Liver (tissue), 8 donors: ENCODE measurements at regions not wholly inside any gene's neighbourhood (a gene's known extent, or its start where the extent isn't known, plus 50 kb on each side); places are given as distances from the start of the nearest gene placed in this dataset.

Experiments used
- DNase-seq: peaks from one replicate; pipeline ENCODE4 v3.0.0-alpha.2; 2017; ENCODE audit warnings: low spot score
- H3K27ac ChIP-seq, 2 donors: one replicate each; pipeline ENCODE4 v1.7.0; 2013; ENCODE audit warnings: inconsistent platforms in 2 of 2, low read length in 2 of 2, control low read depth in 1 of 2, low read depth in 1 of 2, mild to moderate bottlenecking in 1 of 2
- H3K27me3 ChIP-seq, 4 donors: one replicate each; pipeline versions ENCODE4 v1.6.1 to v1.7.0; 2013; ENCODE audit warnings: low read length in 3 of 4, inconsistent platforms in 1 of 4, mild to moderate bottlenecking in 1 of 4, moderate library complexity in 1 of 4; ENCODE audit not compliant: control insufficient read depth in 4 of 4, insufficient read depth in 4 of 4
- H3K36me3 ChIP-seq, 4 donors: one replicate each; pipeline versions ENCODE4 v1.6.1 to v1.7.0; 2013; ENCODE audit warnings: low read length in 3 of 4, mild to moderate bottlenecking in 3 of 4, low read depth in 1 of 4, moderate library complexity in 1 of 4; ENCODE audit not compliant: control insufficient read depth in 4 of 4, insufficient read depth in 3 of 4
- H3K4me1 ChIP-seq, 4 donors: one replicate each; pipeline versions ENCODE4 v1.6.1 to v1.7.0; 2013; ENCODE audit warnings: low read length in 3 of 4, mild to moderate bottlenecking in 3 of 4, moderate library complexity in 1 of 4; ENCODE audit not compliant: control insufficient read depth in 4 of 4, insufficient read depth in 4 of 4
- H3K4me3 ChIP-seq, 3 donors: one replicate each; pipeline versions ENCODE4 v1.6.1 to v1.7.0; 2013; ENCODE audit warnings: low read length in 3 of 3, control low read depth in 1 of 3, low read depth in 1 of 3, mild to moderate bottlenecking in 1 of 3
- H3K9ac ChIP-seq, 2 donors: one replicate each; pipeline ENCODE4 v1.7.0; 2013; ENCODE audit warnings: low read length in 2 of 2, mild to moderate bottlenecking in 2 of 2, moderate library complexity in 2 of 2, control low read depth in 1 of 2, low read depth in 1 of 2
- H3K9me3 ChIP-seq, 4 donors: one replicate each; pipeline versions ENCODE4 v1.6.1 to v1.7.0; 2013; ENCODE audit warnings: low read length in 3 of 4; ENCODE audit not compliant: control insufficient read depth in 4 of 4
- EGR1 ChIP-seq, 2 donors: IDR thresholded peaks; 2 replicates each; pipeline ENCODE4 v1.6.1; 2016 to 2018; ENCODE audit warnings: antibody characterized with exemption in 2 of 2, low read depth in 2 of 2
- FOXA1 ChIP-seq: IDR thresholded peaks from 2 replicates; pipeline ENCODE4 v1.6.1; 2016; ENCODE audit warnings: antibody characterized with exemption
- GABPA ChIP-seq, 2 donors: IDR thresholded peaks in 1 of 2; conservative IDR thresholded peaks in 1 of 2; 2 replicates each; pipeline ENCODE4 v1.6.1; 2016; ENCODE audit warnings: antibody characterized with exemption in 2 of 2, mild to moderate bottlenecking in 1 of 2, moderate library complexity in 1 of 2
- HNF4A ChIP-seq, 2 donors: conservative IDR thresholded peaks; 2 replicates each; pipeline ENCODE4 v1.6.1; 2016; ENCODE audit warnings: antibody characterized with exemption in 2 of 2, mild to moderate bottlenecking in 2 of 2
- HNF4G ChIP-seq: IDR thresholded peaks from 2 replicates; pipeline ENCODE4 v1.6.1; 2016; ENCODE audit warnings: antibody characterized with exemption
- JUND ChIP-seq, 2 donors: IDR thresholded peaks; 2 replicates each; pipeline ENCODE4 v1.6.1; 2016; ENCODE audit warnings: antibody characterized with exemption in 2 of 2
- NR2F2 ChIP-seq: IDR thresholded peaks from 2 replicates; pipeline ENCODE4 v1.6.1; 2016; ENCODE audit warnings: antibody characterized with exemption
- RAD21 ChIP-seq, 2 donors: IDR thresholded peaks; 2 replicates each; pipeline ENCODE4 v1.6.1; 2016; ENCODE audit warnings: antibody characterized with exemption in 2 of 2, mild to moderate bottlenecking in 2 of 2
- RXRA ChIP-seq, 2 donors: IDR thresholded peaks; 2 replicates each; pipeline ENCODE4 v1.6.1; 2017 to 2018; ENCODE audit warnings: antibody characterized with exemption in 2 of 2, mild to moderate bottlenecking in 1 of 2
- SP1 ChIP-seq: IDR thresholded peaks from 2 replicates; pipeline ENCODE4 v1.6.1; 2018; ENCODE audit warnings: antibody characterized with exemption, mild to moderate bottlenecking
- YY1 ChIP-seq: IDR thresholded peaks from 2 replicates; pipeline ENCODE4 v1.6.1; 2016; ENCODE audit warnings: antibody characterized with exemption, mild to moderate bottlenecking
- WGBS: extraction: QIAGEN DNeasy Blood & Tissue Kit; methylation state at CpG from one replicate; pipeline ENCODE4 v1.1.7; 2013; 5-methylcytosine and 5-hydroxymethylcytosine counted together
- TF ChIP-seq, protein P1 (sequence below): IDR thresholded peaks from 2 replicates; pipeline ENCODE4 v1.6.1; 2016; ENCODE audit warnings: antibody characterized with exemption
- TF ChIP-seq, protein P2 (sequence below): IDR thresholded peaks from 2 replicates; pipeline ENCODE4 v1.6.1; 2016; ENCODE audit warnings: antibody characterized with exemption, mild to moderate bottlenecking
- TF ChIP-seq, protein P3 (sequence below): IDR thresholded peaks from 2 replicates; pipeline ENCODE4 v1.6.1; 2016; ENCODE audit warnings: antibody characterized with exemption
- TF ChIP-seq, protein P4 (sequence below): fragments of 150-350 bp; IDR thresholded peaks from 2 replicates; pipeline ENCODE4 v1.5.1; 2017; ENCODE audit warnings: improper control_type of control experiment, low read depth, low read length; ENCODE audit not compliant: missing input control
- donor health status: healthy.
- donor health status: healthy.
- donor health status: healthy.
- donor health status: healthy.
- donor health status: healthy.

DNA sequence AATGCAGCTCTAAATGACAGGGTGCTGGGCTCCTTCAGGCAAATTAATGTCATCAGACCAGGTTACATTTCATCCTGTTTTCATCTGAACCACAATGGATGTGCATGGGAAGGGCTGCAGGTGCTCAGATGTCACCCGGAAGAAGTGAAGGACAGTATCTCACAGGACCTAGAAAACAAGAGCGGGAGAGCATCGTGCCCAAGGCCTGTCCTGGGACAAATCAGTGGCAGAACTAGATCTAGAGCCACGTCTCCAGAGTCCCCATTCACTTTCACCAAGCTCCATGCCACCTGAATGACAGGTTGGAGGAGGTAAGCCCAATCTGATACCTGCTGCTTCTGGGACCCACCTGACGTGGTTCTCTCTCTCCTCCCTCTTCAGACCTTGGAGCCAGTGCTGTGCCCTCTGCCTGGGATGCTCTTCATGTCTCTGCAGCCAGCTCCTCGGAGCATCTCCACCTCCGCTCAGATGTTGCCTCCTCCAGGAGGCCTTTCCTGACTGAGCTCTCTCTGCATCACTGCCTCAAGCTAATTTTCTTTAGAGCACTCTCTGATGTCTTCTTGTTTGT lies 77.3 kb downstream of the CPN2 start:
- H3K4me1 ChIP-seq, result peaks cover 32 to 52% (median 41%) of the 10 kb centered on the region in 4 donors
- H3K27ac ChIP-seq, result no peak overlapping the region
- WGBS, result 96% methylated on average over 7 of the region's 7 CpGs
- H3K27me3 ChIP-seq, result no peaks in the 10 kb centered on the region
- H3K4me3 ChIP-seq, result no peak overlapping the region
- H3K9me3 ChIP-seq, result no peaks in the 10 kb centered on the region
- no peak for DNase-seq
- TF ChIP-seq HNF4G (no peak), RXRA (IDR thresholded peaks at IDR 0.05) (no peak), YY1 (no peak), FOXA1 (no peak), SP1 (no peak), RAD21 (IDR thresholded peaks at IDR 0.05) (no peak), HNF4A (conservative IDR thresholded peaks at IDR 0.05) (no peak)
- TF ChIP-seq, protein P1, sequence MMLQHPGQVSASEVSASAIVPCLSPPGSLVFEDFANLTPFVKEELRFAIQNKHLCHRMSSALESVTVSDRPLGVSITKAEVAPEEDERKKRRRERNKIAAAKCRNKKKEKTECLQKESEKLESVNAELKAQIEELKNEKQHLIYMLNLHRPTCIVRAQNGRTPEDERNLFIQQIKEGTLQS, result no peak
- TF ChIP-seq, protein P2, sequence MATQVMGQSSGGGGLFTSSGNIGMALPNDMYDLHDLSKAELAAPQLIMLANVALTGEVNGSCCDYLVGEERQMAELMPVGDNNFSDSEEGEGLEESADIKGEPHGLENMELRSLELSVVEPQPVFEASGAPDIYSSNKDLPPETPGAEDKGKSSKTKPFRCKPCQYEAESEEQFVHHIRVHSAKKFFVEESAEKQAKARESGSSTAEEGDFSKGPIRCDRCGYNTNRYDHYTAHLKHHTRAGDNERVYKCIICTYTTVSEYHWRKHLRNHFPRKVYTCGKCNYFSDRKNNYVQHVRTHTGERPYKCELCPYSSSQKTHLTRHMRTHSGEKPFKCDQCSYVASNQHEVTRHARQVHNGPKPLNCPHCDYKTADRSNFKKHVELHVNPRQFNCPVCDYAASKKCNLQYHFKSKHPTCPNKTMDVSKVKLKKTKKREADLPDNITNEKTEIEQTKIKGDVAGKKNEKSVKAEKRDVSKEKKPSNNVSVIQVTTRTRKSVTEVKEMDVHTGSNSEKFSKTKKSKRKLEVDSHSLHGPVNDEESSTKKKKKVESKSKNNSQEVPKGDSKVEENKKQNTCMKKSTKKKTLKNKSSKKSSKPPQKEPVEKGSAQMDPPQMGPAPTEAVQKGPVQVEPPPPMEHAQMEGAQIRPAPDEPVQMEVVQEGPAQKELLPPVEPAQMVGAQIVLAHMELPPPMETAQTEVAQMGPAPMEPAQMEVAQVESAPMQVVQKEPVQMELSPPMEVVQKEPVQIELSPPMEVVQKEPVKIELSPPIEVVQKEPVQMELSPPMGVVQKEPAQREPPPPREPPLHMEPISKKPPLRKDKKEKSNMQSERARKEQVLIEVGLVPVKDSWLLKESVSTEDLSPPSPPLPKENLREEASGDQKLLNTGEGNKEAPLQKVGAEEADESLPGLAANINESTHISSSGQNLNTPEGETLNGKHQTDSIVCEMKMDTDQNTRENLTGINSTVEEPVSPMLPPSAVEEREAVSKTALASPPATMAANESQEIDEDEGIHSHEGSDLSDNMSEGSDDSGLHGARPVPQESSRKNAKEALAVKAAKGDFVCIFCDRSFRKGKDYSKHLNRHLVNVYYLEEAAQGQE, result no peak
- TF ChIP-seq, protein P3, sequence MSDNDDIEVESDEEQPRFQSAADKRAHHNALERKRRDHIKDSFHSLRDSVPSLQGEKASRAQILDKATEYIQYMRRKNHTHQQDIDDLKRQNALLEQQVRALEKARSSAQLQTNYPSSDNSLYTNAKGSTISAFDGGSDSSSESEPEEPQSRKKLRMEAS, result no peak
- TF ChIP-seq, protein P4, sequence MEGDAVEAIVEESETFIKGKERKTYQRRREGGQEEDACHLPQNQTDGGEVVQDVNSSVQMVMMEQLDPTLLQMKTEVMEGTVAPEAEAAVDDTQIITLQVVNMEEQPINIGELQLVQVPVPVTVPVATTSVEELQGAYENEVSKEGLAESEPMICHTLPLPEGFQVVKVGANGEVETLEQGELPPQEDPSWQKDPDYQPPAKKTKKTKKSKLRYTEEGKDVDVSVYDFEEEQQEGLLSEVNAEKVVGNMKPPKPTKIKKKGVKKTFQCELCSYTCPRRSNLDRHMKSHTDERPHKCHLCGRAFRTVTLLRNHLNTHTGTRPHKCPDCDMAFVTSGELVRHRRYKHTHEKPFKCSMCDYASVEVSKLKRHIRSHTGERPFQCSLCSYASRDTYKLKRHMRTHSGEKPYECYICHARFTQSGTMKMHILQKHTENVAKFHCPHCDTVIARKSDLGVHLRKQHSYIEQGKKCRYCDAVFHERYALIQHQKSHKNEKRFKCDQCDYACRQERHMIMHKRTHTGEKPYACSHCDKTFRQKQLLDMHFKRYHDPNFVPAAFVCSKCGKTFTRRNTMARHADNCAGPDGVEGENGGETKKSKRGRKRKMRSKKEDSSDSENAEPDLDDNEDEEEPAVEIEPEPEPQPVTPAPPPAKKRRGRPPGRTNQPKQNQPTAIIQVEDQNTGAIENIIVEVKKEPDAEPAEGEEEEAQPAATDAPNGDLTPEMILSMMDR, result no peak
- H3K9ac ChIP-seq, result no peak overlapping the region
- no peaks in the 10 kb centered on the region for H3K36me3 ChIP-seq

DNA sequence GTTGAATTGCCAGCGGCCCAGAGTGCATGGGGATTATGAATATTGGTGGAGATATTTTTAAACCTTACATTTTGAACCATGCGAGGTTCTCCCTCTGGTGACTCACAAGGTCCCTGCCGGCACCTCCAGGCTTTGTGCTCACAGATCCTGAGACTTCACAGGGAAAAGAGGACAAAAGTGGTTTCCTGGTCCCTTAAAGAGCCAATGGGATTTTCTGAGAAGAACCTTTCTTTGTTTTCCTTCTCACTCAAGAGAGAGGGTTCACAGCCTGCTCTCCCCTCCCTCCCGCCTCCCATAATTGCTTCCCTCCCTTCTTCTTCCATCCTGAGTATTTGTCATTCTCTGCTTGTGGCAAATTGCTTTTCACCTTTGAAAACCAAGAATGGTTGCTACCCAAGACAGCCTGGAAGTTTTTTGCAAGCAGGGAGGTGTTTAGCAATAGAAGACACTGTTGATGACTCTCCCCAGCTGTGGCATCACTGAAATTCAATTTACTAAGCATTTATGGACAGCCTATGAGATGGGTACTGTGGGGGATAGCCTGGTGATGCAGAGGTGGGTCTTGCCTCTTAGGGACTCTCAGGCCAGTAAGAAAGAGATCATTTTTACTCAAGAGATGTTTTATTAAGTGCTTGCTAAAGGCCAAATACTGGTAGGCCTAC lies 76.6 kb downstream of the CPN2 start:
- no peak overlapping the region for H3K27ac ChIP-seq
- 87% methylated on average over 4 of the region's 4 CpGs for WGBS
- DNase-seq, result no peak

DNA sequence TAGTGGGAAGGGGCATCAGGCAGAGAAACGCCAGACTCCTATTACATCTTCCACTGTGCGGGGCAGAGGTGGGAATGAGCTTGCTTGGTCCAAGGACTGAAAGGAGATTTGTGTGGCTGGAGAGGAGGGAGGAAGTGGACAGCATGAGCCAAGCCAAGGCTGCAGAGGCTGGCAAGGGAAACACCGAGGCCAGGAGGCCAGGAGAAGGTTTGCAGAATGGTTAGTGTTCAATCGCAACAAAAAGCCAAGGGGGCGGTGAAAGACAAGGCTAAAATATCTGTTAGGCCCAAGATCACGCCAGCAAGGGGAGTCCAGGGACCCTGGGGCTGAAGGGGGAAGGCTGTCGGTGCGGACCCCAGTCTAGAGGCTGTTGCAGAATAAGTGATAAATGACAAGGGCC lies 75.8 kb downstream of the CPN2 start:
- Histone ChIP-seq H3K9ac (no peak overlapping the region), H3K27me3 (no peaks in the 10 kb centered on the region), H3K36me3 (no peaks in the 10 kb centered on the region), H3K4me1 (peaks cover 24 to 40% (median 33%) of the 10 kb centered on the region in 4 donors), H3K27ac (peak overlapping the region; percentile 35 to 44), H3K4me3 (no peak overlapping the region), H3K9me3 (no peaks in the 10 kb centered on the region)
- WGBS, result 65% methylated on average over 8 of the region's 8 CpGs
- DNase-seq, result no peak
- no peak for TF ChIP-seq FOXA1
- no peak for TF ChIP-seq EGR1 (IDR thresholded peaks at IDR 0.05; ENCODE audit: low read depth in 2 of 2)
- TF ChIP-seq, protein P1, result no peak
- TF ChIP-seq YY1, result no peak
- no peak for TF ChIP-seq NR2F2
- no peak for TF ChIP-seq RAD21 (IDR thresholded peaks at IDR 0.05)
- TF ChIP-seq HNF4G, result no peak
- TF ChIP-seq, protein P4, result no peak
- TF ChIP-seq, protein P3, result no peak
- no peak for TF ChIP-seq JUND (IDR thresholded peaks at IDR 0.05)
- TF ChIP-seq GABPA (IDR thresholded peaks at IDR 0.05 in 1 of 2, conservative IDR thresholded peaks at IDR 0.05 in 1 of 2), result no peak
- no peak for TF ChIP-seq SP1

More for the DNA sequence above, 76.6 kb downstream of the CPN2 start:
- peaks cover 29 to 46% (median 38%) of the 10 kb centered on the region in 4 donors for H3K4me1 ChIP-seq
- H3K27me3 ChIP-seq, result no peaks in the 10 kb centered on the region
- no peak for TF ChIP-seq RXRA (IDR thresholded peaks at IDR 0.05)
- no peak overlapping the region for H3K4me3 ChIP-seq
- no peaks in the 10 kb centered on the region for H3K9me3 ChIP-seq
- H3K9ac ChIP-seq, result no peak overlapping the region
- H3K36me3 ChIP-seq, result no peaks in the 10 kb centered on the region
